Peyer's patch (tissue), 4 donors: ENCODE measurements at regions not wholly inside any gene's neighbourhood (a gene's known extent, or its start where the extent isn't known, plus 50 kb on each side); places are given as distances from the start of the nearest gene placed in this dataset.
A peak's percentile ranks its signal among the peaks of the same experiment; 100 is the strongest.
"Not testable (repeated sequence)": the region's sequence is repeated elsewhere in the genome, so short reads cannot be mapped to it uniquely, and the experiment has no call there.

Experiments
- DNase-seq, 3 donors: peaks; one replicate each; pipeline ENCODE4 v3.0.0-alpha.2; 2017 to 2019
- H3K27ac ChIP-seq, 4 donors: fragments of 200-600 bp; sonication (generic); one replicate each; pipeline ENCODE4 v1.5.1; 2016 to 2019
- H3K27me3 ChIP-seq, 2 donors: fragments of 200-600 bp; sonication (generic); one replicate each; pipeline ENCODE4 v1.5.1; 2019
- H3K36me3 ChIP-seq, 3 donors: fragments of 200-600 bp; sonication (generic); one replicate each; pipeline ENCODE4 v1.5.1; 2016 to 2019
- H3K4me1 ChIP-seq, 4 donors: fragments of 200-600 bp; sonication (generic); one replicate each; pipeline ENCODE4 v1.5.1; 2016 to 2019
- H3K4me3 ChIP-seq, 4 donors: fragments of 200-600 bp; sonication (generic); 1 replicate in 3 of 4; 2 replicates in 1 of 4; pipeline ENCODE4 v1.5.1; 2016 to 2019; ENCODE audit warnings: mild to moderate bottlenecking in 1 of 4
- H3K9me3 ChIP-seq, 4 donors: fragments of 200-600 bp; sonication (generic); one replicate each; pipeline ENCODE4 v1.5.1; 2016 to 2019; ENCODE audit warnings: mild to moderate bottlenecking in 1 of 4
- POLR2A ChIP-seq, 2 donors: fragments of 450-650 bp; IDR thresholded peaks; one replicate each; pipeline ENCODE4 v1.5.1; 2017; ENCODE audit warnings: antibody characterized with exemption in 2 of 2, mild to moderate bottlenecking in 2 of 2, moderate library complexity in 2 of 2
- TF ChIP-seq, protein P1 (sequence below), 6 experiments: fragments of 450-650 bp in 4 of 6; fragments of 200-600 bp in 2 of 6; sonication (generic) in 1 of 6; IDR thresholded peaks; one replicate each; pipeline ENCODE4 v1.5.1; 2017 to 2019; ENCODE audit warnings: antibody characterized with exemption in 6 of 6, mild to moderate bottlenecking in 3 of 6, moderate library complexity in 1 of 6

DNA sequence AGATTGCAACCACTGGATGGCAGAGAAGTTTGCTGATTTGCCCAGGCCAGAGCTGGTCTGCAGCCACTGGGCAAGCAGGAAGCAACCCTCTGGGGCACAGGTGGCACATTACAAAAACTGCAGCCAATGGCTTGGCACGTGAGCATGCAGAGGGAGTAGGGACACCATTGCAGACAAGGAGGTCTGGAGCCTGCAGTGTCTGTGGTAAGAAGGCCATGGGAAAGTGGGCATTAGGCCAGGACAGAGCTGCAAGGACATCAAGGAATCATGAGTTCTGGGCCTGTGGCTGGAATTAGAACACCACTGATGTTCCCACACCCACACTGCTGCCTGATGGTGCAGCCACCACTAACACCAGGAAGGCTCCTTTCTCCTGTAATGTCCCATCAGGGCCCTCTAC lies 113.0 kb downstream of the TSEN15 start:
- no peak for DNase-seq
- no peaks in the 10 kb centered on the region for H3K9me3 ChIP-seq
- H3K4me3 ChIP-seq, result no peak overlapping the region
- H3K27me3 ChIP-seq, result no peaks in the 10 kb centered on the region
- H3K36me3 ChIP-seq, result no peaks in the 10 kb centered on the region
- H3K4me1 ChIP-seq, result no peaks in the 10 kb centered on the region
- no peak for TF ChIP-seq POLR2A (IDR thresholded peaks at IDR 0.05)
- peak overlapping the region in 1 of 4 donors; percentile 15 for H3K27ac ChIP-seq

DNA sequence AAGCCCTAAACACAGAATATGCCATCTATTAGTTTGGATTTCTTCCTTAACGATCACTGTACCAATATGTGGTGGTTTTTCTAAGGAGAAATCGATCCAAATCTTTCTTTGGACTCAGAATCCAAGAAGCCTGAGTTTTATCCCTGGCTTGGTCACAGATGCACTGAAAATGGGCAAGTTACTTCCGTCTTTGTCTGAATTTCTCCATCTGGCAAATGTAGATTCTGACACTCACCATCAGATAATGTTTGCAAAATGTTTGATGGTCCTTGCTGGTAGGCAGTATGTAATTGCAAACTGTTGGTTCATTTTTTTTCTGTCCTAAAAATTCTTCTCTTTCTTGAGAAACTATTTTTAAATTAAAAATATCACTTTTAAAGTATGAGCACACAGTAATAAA lies 115.0 kb downstream of the TSEN15 start:
- TF ChIP-seq POLR2A (IDR thresholded peaks at IDR 0.05), result no peak
- TF ChIP-seq, protein P1, sequence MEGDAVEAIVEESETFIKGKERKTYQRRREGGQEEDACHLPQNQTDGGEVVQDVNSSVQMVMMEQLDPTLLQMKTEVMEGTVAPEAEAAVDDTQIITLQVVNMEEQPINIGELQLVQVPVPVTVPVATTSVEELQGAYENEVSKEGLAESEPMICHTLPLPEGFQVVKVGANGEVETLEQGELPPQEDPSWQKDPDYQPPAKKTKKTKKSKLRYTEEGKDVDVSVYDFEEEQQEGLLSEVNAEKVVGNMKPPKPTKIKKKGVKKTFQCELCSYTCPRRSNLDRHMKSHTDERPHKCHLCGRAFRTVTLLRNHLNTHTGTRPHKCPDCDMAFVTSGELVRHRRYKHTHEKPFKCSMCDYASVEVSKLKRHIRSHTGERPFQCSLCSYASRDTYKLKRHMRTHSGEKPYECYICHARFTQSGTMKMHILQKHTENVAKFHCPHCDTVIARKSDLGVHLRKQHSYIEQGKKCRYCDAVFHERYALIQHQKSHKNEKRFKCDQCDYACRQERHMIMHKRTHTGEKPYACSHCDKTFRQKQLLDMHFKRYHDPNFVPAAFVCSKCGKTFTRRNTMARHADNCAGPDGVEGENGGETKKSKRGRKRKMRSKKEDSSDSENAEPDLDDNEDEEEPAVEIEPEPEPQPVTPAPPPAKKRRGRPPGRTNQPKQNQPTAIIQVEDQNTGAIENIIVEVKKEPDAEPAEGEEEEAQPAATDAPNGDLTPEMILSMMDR (IDR thresholded peaks at IDR 0.05), result no peak

DNA sequence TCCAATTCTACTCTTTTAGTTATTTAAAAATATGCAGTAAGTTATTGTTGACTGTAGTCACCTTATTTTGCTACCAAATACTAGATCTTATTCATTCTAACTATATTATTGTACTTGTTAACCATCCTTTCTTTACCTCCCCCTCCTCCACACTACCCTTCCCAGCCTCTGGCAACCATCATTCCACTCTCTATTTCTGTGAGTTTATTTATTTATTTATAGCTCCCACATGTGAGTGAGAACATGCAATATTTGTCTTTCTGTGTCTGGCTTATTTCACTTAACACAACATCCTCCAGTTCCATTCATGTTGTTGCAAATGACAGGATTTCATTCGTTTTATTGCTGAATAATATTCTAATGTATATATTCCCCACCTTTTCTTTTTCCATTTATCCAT lies 115.8 kb downstream of the TSEN15 start:
- Histone ChIP-seq H3K27ac (no peak overlapping the region), H3K4me3 (no peak overlapping the region), H3K27me3 (no peaks in the 10 kb centered on the region), H3K4me1 (no peaks in the 10 kb centered on the region), H3K9me3 (no peaks in the 10 kb centered on the region), H3K36me3 (no peaks in the 10 kb centered on the region)
- TF ChIP-seq, protein P1 (IDR thresholded peaks at IDR 0.05), result no peak
- TF ChIP-seq POLR2A (IDR thresholded peaks at IDR 0.05), result no peak
- DNase-seq, result no peak

More for the DNA sequence above, 115.0 kb downstream of the TSEN15 start:
- Histone ChIP-seq H3K9me3 (no peaks in the 10 kb centered on the region), H3K27me3 (no peaks in the 10 kb centered on the region), H3K4me3 (no peak overlapping the region), H3K4me1 (no peaks in the 10 kb centered on the region), H3K27ac (no peak overlapping the region), H3K36me3 (no peaks in the 10 kb centered on the region)
- no peak for DNase-seq

- Histone ChIP-seq H3K9me3 (no peaks in the 10 kb centered on the region), H3K27me3 (no peaks in the 10 kb centered on the region), H3K36me3 (no peaks in the 10 kb centered on the region), H3K27ac (no peak overlapping the region), H3K4me3 (no peak overlapping the region), H3K4me1 (no peaks in the 10 kb centered on the region)
- TF ChIP-seq POLR2A (IDR thresholded peaks at IDR 0.05), result no peak
- DNase-seq, result no peak
These were observed 119.2 kb downstream of the TSEN15 start for GRCh38 chr1:184170719-184171118.

GRCh38 chr1:184176058-184176457 lies 124.5 kb downstream of the TSEN15 start:
- TF ChIP-seq, protein P1 (IDR thresholded peaks at IDR 0.05), result no peak
- no peak for TF ChIP-seq POLR2A (IDR thresholded peaks at IDR 0.05)
- no peak for DNase-seq
- H3K9me3 ChIP-seq, result no peaks in the 10 kb centered on the region
- H3K27me3 ChIP-seq, result no peaks in the 10 kb centered on the region
- no peaks in the 10 kb centered on the region for H3K36me3 ChIP-seq
- no peak overlapping the region for H3K4me3 ChIP-seq
- no peak overlapping the region for H3K27ac ChIP-seq
- no peaks in the 10 kb centered on the region for H3K4me1 ChIP-seq

- Histone ChIP-seq H3K36me3 (no peaks in the 10 kb centered on the region), H3K27ac (no peak overlapping the region), H3K27me3 (no peaks in the 10 kb centered on the region), H3K9me3 (no peaks in the 10 kb centered on the region), H3K4me1 (no peaks in the 10 kb centered on the region), H3K4me3 (no peak overlapping the region)
- TF ChIP-seq, protein P1 (IDR thresholded peaks at IDR 0.05), result no peak
- no peak for TF ChIP-seq POLR2A (IDR thresholded peaks at IDR 0.05)
- no peak for DNase-seq
These were observed 129.5 kb downstream of the TSEN15 start for GRCh38 chr1:184181044-184181443.

GRCh38 chr1:184183919-184184318 lies 132.4 kb downstream of the TSEN15 start:
- Histone ChIP-seq H3K36me3 (no peaks in the 10 kb centered on the region), H3K27me3 (no peaks in the 10 kb centered on the region), H3K4me1 (no peaks in the 10 kb centered on the region), H3K9me3 (no peaks in the 10 kb centered on the region), H3K4me3 (no peak overlapping the region), H3K27ac (no peak overlapping the region)
- no peak for DNase-seq
- TF ChIP-seq, protein P1 (IDR thresholded peaks at IDR 0.05), result no peak
- TF ChIP-seq POLR2A (IDR thresholded peaks at IDR 0.05), result no peak

DNA sequence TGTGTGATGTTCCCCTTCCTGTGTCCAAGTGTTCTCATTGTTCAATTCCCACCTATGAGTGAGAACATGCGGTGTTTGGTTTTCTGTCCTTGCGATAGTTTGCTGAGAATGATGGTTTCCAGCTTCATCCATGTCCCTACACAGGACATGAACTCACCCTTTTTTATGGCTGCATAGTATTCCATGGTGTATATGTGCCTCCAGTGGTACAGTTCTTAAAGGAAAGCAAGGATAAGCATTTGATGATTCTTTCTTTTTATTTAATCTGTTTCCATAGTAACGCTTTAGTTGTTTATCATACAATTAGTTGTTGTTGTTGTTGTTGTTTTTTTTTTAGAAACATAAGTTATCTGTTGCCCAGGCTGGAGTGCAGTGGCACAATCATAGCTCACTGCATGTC lies 133.1 kb downstream of the TSEN15 start:
- H3K27me3 ChIP-seq, H3K4me1 ChIP-seq, H3K9me3 ChIP-seq, DNase-seq, H3K4me3 ChIP-seq, H3K27ac ChIP-seq, H3K36me3 ChIP-seq: not testable (repeated sequence)
